SK-N-SH (cell line): ENCODE measurements at regions not wholly inside any gene's neighbourhood (a gene's known extent, or its start where the extent isn't known, plus 50 kb on each side); places are given as distances from the start of the nearest gene placed in this dataset.

Experiments used
- CTCF ChIA-PET: fragments of 300-600, 350-600 bp; formaldehyde crosslinking; extraction: SDS; loops from one replicate; lab custom pipeline; 2021; lab: Yijun Ruan, JAX
- POLR2A ChIA-PET: fragments of 350-600 bp; sonication (Branson Sonifier 250); formaldehyde crosslinking; extraction: SDS; loops from one replicate; lab custom pipeline; 2020; ENCODE audit warnings: antibody characterized with exemption, inconsistent platforms; lab: Yijun Ruan, JAX
- DNase-seq: peaks from one replicate; pipeline ENCODE4 v3.0.0; 2012
- H2AFZ ChIP-seq: fragments of 200-600 bp; sonication (generic); 2 replicates; pipeline ENCODE4 v1.8.1; 2016; ENCODE audit warnings: antibody characterized with exemption, mild to moderate bottlenecking, low read depth
- H3F3A ChIP-seq: fragments of 200-600 bp; sonication (generic); replicated peaks from 2 replicates; pipeline ENCODE3; 2016; ENCODE audit warnings: antibody characterized with exemption, mild to moderate bottlenecking; ENCODE audit not compliant: insufficient read depth
- H3K27ac ChIP-seq, 2 experiments: fragments of 200-500 bp in 1 of 2; fragments of 200-600 bp in 1 of 2; sonication (Bioruptor generic) in 1 of 2; sonication (generic), shearing (Covaris generic) in 1 of 2; 2 replicates each; pipeline versions ENCODE4 v1.5.1 to v1.6.1; 2014 to 2016; ENCODE audit warnings: low read depth in 2 of 2, inconsistent platforms in 1 of 2, low read length in 1 of 2, mild to moderate bottlenecking in 1 of 2, mixed read lengths in 1 of 2
- H3K27me3 ChIP-seq: fragments of 200-600 bp; sonication (generic), shearing (Covaris generic); 2 replicates; pipeline ENCODE4 v1.6.1; 2016; ENCODE audit warnings: mixed run types; ENCODE audit not compliant: insufficient read depth
- H3K36me3 ChIP-seq, 2 experiments: fragments of 200-500 bp in 1 of 2; fragments of 200-600 bp in 1 of 2; sonication (Bioruptor generic) in 1 of 2; sonication (generic) in 1 of 2; replicated peaks in 1 of 2; 2 replicates each; pipeline versions ENCODE3 to v1.5.1; 2014 to 2016; ENCODE audit warnings: low read length in 1 of 2, mild to moderate bottlenecking in 1 of 2; ENCODE audit not compliant: insufficient read depth in 2 of 2, control insufficient read depth in 1 of 2
- H3K4me1 ChIP-seq, 2 experiments: fragments of 200-500 bp in 1 of 2; fragments of 200-600 bp in 1 of 2; sonication (Bioruptor generic) in 1 of 2; sonication (generic), shearing (Covaris generic) in 1 of 2; 2 replicates each; pipeline versions ENCODE4 v1.5.1 to v1.6.1; 2014 to 2016; ENCODE audit warnings: low read depth in 1 of 2, low read length in 1 of 2, mixed run types in 1 of 2; ENCODE audit not compliant: insufficient read depth in 2 of 2, control insufficient read depth in 1 of 2
- H3K4me2 ChIP-seq: fragments of 200-600 bp; sonication (generic), shearing (Covaris generic); 2 replicates; pipeline ENCODE4 v1.6.1; 2017; ENCODE audit warnings: mixed run types
- H3K4me3 ChIP-seq, 2 experiments: fragments of 200-500 bp in 1 of 2; fragments of 200-600 bp in 1 of 2; sonication (Bioruptor generic) in 1 of 2; sonication (generic), shearing (Covaris generic) in 1 of 2; 2 replicates each; pipeline versions ENCODE4 v1.5.1 to v1.8.1; 2014 to 2016; ENCODE audit warnings: low read depth in 2 of 2, inconsistent platforms in 1 of 2, low read length in 1 of 2, mild to moderate bottlenecking in 1 of 2, mixed read lengths in 1 of 2, moderate library complexity in 1 of 2
- H3K79me2 ChIP-seq: fragments of 200-600 bp; sonication (generic); 2 replicates; pipeline ENCODE4 v1.8.1; 2017; ENCODE audit warnings: mild to moderate bottlenecking; ENCODE audit not compliant: insufficient read depth
- H3K9ac ChIP-seq: fragments of 200-600 bp; sonication (generic); 2 replicates; pipeline ENCODE4 v1.6.1; 2017; ENCODE audit warnings: mixed run types
- H3K9me2 ChIP-seq: fragments of 200-600 bp; sonication (generic); 2 replicates; pipeline ENCODE4 v1.6.1; 2017; ENCODE audit warnings: mixed run types
- H3K9me3 ChIP-seq: fragments of 200-600 bp; sonication (generic); 2 replicates; pipeline ENCODE4 v1.6.1; 2017; ENCODE audit warnings: mixed run types, mild to moderate bottlenecking, moderate library complexity
- H4K20me1 ChIP-seq: fragments of 200-600 bp; sonication (generic); 2 replicates; pipeline ENCODE4 v1.6.1; 2017; ENCODE audit warnings: mild to moderate bottlenecking, mixed run types; ENCODE audit not compliant: insufficient read depth
- EP300 ChIP-seq, 2 experiments: IDR thresholded peaks; 2 replicates each; pipeline versions ENCODE4 v1.4.0 to v1.6.1; 2012; ENCODE audit warnings: borderline replicate concordance in 1 of 2, low read depth in 1 of 2, low read length in 1 of 2
- FOSL2 ChIP-seq: IDR thresholded peaks from 2 replicates; pipeline ENCODE4 v1.4.0; 2012; ENCODE audit warnings: low read depth, mild to moderate bottlenecking, moderate library complexity, borderline replicate concordance
- FOXM1 ChIP-seq: IDR thresholded peaks from 2 replicates; pipeline ENCODE4 v1.4.0; 2012; ENCODE audit warnings: low read depth, mild to moderate bottlenecking
- GABPA ChIP-seq: IDR thresholded peaks from 2 replicates; pipeline ENCODE4 v1.4.0; 2012; ENCODE audit warnings: low read depth, mild to moderate bottlenecking
- GATA2 ChIP-seq: sonication (generic); formaldehyde crosslinking; IDR thresholded peaks from 2 replicates; pipeline ENCODE4 v1.5.0; 2020; ENCODE audit warnings: mild to moderate bottlenecking, missing genetic modification reagents
- JUND ChIP-seq: IDR thresholded peaks from 2 replicates; pipeline ENCODE4 v1.4.0; 2012
- NRF1 ChIP-seq: IDR thresholded peaks from 2 replicates; pipeline ENCODE4 v1.6.1; 2012; ENCODE audit warnings: low read depth, mild to moderate bottlenecking, low read length
- RFX5 ChIP-seq: IDR thresholded peaks from 2 replicates; pipeline ENCODE4 v1.6.1; 2012; ENCODE audit warnings: mild to moderate bottlenecking, improper control_type of control experiment, low read length
- TCF12 ChIP-seq: IDR thresholded peaks from 2 replicates; pipeline ENCODE4 v1.4.0; 2012
- TEAD4 ChIP-seq: IDR thresholded peaks from 2 replicates; pipeline ENCODE4 v1.4.0; 2012; ENCODE audit warnings: mild to moderate bottlenecking, borderline replicate concordance; ENCODE audit not compliant: insufficient read depth
- WGBS: methylation state at CpG from one replicate; pipeline ENCODE4 v1.1.6; 2017; ENCODE audit warnings: low lambda C conversion rate; 5-methylcytosine and 5-hydroxymethylcytosine counted together
- TF ChIP-seq, protein P1 (sequence below): fragments of 150-350 bp; IDR thresholded peaks from 2 replicates; pipeline ENCODE4 v1.6.1; 2016; ENCODE audit warnings: mild to moderate bottlenecking, low read depth, low read length
- TF ChIP-seq, protein P2 (sequence below): IDR thresholded peaks from 2 replicates; pipeline ENCODE4 v1.4.0; 2012; ENCODE audit warnings: low read depth, borderline replicate concordance
- TF ChIP-seq, protein P3 (sequence below): fragments of 150-350 bp; IDR thresholded peaks from 2 replicates; pipeline ENCODE4 v1.6.1; 2017; ENCODE audit warnings: antibody characterized with exemption, low read length, low read depth, borderline replicate concordance
- TF ChIP-seq, protein P4 (sequence below): IDR thresholded peaks from 2 replicates; pipeline ENCODE4 v1.4.0; 2012; ENCODE audit warnings: low read depth, borderline replicate concordance
- TF ChIP-seq, protein P5 (sequence below): fragments of 200-600 bp; sonication (generic); IDR thresholded peaks from 2 replicates; pipeline ENCODE4 v1.6.1; 2017; ENCODE audit warnings: antibody characterized with exemption, mild to moderate bottlenecking, moderate library complexity

DNA sequence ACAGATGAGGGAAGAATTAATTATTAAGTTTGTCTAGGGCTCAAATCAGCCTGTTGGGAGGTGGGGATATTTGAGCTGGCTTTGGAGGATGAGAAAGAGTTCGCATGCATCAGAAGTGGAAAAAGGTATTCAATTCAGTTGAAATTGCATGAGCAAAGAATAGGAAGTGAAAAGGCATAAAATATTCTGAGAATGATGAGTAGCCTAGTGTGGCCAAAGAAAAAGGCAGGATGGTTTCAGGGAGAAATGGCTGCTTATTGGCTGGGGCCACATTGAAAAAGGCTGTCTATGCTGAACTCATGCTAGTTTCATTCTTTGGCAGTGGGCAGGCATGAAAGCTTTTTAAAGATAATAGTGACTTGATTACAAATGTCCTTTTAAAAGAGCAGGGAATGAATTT lies 235.4 kb upstream of the RIOK2 start (continued):
- TF ChIP-seq, protein P1, sequence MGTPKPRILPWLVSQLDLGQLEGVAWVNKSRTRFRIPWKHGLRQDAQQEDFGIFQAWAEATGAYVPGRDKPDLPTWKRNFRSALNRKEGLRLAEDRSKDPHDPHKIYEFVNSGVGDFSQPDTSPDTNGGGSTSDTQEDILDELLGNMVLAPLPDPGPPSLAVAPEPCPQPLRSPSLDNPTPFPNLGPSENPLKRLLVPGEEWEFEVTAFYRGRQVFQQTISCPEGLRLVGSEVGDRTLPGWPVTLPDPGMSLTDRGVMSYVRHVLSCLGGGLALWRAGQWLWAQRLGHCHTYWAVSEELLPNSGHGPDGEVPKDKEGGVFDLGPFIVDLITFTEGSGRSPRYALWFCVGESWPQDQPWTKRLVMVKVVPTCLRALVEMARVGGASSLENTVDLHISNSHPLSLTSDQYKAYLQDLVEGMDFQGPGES: no peak
- TF ChIP-seq GABPA (no peak), FOSL2 (no peak), JUND (no peak), GATA2 (CRISPR knock-in tag) (no peak), TCF12 (no peak), FOXM1 (no peak)
- TF ChIP-seq, protein P2, sequence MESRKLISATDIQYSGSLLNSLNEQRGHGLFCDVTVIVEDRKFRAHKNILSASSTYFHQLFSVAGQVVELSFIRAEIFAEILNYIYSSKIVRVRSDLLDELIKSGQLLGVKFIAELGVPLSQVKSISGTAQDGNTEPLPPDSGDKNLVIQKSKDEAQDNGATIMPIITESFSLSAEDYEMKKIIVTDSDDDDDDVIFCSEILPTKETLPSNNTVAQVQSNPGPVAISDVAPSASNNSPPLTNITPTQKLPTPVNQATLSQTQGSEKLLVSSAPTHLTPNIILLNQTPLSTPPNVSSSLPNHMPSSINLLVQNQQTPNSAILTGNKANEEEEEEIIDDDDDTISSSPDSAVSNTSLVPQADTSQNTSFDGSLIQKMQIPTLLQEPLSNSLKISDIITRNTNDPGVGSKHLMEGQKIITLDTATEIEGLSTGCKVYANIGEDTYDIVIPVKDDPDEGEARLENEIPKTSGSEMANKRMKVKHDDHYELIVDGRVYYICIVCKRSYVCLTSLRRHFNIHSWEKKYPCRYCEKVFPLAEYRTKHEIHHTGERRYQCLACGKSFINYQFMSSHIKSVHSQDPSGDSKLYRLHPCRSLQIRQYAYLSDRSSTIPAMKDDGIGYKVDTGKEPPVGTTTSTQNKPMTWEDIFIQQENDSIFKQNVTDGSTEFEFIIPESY: no peak
- TF ChIP-seq, protein P3, sequence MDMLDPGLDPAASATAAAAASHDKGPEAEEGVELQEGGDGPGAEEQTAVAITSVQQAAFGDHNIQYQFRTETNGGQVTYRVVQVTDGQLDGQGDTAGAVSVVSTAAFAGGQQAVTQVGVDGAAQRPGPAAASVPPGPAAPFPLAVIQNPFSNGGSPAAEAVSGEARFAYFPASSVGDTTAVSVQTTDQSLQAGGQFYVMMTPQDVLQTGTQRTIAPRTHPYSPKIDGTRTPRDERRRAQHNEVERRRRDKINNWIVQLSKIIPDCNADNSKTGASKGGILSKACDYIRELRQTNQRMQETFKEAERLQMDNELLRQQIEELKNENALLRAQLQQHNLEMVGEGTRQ: no peak
- TF ChIP-seq, protein P4, sequence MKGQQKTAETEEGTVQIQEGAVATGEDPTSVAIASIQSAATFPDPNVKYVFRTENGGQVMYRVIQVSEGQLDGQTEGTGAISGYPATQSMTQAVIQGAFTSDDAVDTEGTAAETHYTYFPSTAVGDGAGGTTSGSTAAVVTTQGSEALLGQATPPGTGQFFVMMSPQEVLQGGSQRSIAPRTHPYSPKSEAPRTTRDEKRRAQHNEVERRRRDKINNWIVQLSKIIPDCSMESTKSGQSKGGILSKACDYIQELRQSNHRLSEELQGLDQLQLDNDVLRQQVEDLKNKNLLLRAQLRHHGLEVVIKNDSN: no peak

DNA sequence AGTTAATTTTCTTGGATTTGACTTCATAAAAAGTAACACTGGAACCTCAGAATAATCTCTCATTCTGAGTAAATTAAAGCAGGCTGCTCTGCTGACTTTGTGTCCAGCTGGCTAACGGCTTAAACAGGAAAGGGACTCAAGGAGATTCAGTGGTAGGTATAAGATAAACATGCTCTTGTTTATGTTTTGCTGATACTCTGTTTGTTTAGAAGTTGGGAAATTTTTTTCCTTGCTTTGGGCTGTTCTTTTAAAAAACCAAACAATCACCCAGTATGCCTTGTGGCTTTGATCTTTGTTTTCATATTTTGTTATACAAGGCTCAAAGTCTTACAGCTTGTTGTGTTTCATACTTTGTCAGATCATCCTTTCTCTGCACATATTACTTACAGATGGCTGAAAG lies 237.6 kb upstream of the RIOK2 start:
- no peaks in the 10 kb centered on the region for H3K9me3 ChIP-seq
- no peak for DNase-seq
- no peaks in the 10 kb centered on the region for H3F3A ChIP-seq
- no peak overlapping the region for H2AFZ ChIP-seq
- 39% methylated on average over 1 of the region's 1 CpG for WGBS
- no peaks in the 10 kb centered on the region for H3K4me1 ChIP-seq
- ChIA-PET POLR2A (no interaction called here), CTCF (no interaction called here)
- H3K79me2 ChIP-seq: no peaks in the 10 kb centered on the region
- H3K27ac ChIP-seq: no peak overlapping the region
- H3K36me3 ChIP-seq: no peaks in the 10 kb centered on the region
- H3K27me3 ChIP-seq: no peaks in the 10 kb centered on the region
- H3K4me3 ChIP-seq: no peak overlapping the region
- TF ChIP-seq GATA2 (CRISPR knock-in tag) (no peak), RFX5 (no peak), EP300 (IDR thresholded peaks at IDR 0.05; ENCODE audit: borderline replicate concordance in 1 of 2, low read depth in 1 of 2, low read length in 1 of 2) (no peak), TEAD4 (no peak), GABPA (no peak), NRF1 (no peak)
- TF ChIP-seq, protein P5, sequence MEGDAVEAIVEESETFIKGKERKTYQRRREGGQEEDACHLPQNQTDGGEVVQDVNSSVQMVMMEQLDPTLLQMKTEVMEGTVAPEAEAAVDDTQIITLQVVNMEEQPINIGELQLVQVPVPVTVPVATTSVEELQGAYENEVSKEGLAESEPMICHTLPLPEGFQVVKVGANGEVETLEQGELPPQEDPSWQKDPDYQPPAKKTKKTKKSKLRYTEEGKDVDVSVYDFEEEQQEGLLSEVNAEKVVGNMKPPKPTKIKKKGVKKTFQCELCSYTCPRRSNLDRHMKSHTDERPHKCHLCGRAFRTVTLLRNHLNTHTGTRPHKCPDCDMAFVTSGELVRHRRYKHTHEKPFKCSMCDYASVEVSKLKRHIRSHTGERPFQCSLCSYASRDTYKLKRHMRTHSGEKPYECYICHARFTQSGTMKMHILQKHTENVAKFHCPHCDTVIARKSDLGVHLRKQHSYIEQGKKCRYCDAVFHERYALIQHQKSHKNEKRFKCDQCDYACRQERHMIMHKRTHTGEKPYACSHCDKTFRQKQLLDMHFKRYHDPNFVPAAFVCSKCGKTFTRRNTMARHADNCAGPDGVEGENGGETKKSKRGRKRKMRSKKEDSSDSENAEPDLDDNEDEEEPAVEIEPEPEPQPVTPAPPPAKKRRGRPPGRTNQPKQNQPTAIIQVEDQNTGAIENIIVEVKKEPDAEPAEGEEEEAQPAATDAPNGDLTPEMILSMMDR: no peak
- TF ChIP-seq, protein P4: no peak
- TF ChIP-seq, all 33 proteins: peak for 0
- H3K9ac ChIP-seq: no peak overlapping the region
- H3K4me2 ChIP-seq: no peak overlapping the region
- H4K20me1 ChIP-seq: no peaks in the 10 kb centered on the region
- no peaks in the 10 kb centered on the region for H3K9me2 ChIP-seq
